GM20000 (cell line): ENCODE measurements at regions not wholly inside any gene's neighbourhood (a gene's known extent, or its start where the extent isn't known, plus 50 kb on each side); places are given as distances from the start of the nearest gene placed in this dataset.
A peak's percentile ranks its signal among the peaks of the same experiment; 100 is the strongest.

Experiments
- DNase-seq: peaks from one replicate; pipeline ENCODE4 v3.0.0; 2012; ENCODE audit warnings: low spot score
- CTCF ChIP-seq: IDR thresholded peaks from 2 replicates; pipeline ENCODE4 v1.5.1; 2012; ENCODE audit warnings: mild to moderate bottlenecking, control low read depth; ENCODE audit errors: extremely low read depth, missing control alignments

GRCh38 chr14:62081012-62081612 lies 318.9 kb downstream of the SNAPC1 start:
- peak; percentile 73 for DNase-seq
- TF ChIP-seq CTCF = no peak

GRCh38 chr14:62081951-62082350 lies 319.7 kb downstream of the SNAPC1 start:
- DNase-seq = no peak

GRCh38 chr14:62082779-62083178 lies 320.6 kb downstream of the SNAPC1 start:
- no peak for TF ChIP-seq CTCF
- DNase-seq = no peak

More at GRCh38 chr14:62081951-62082350, 319.7 kb downstream of the SNAPC1 start:
- no peak for TF ChIP-seq CTCF

GRCh38 chr14:62084020-62084419 lies 321.8 kb downstream of the SNAPC1 start:
- no peak for TF ChIP-seq CTCF
- DNase-seq = no peak

- DNase-seq = no peak
- no peak for TF ChIP-seq CTCF
These were observed 325.0 kb downstream of the SNAPC1 start for GRCh38 chr14:62087191-62087590.

GRCh38 chr14:62093736-62094135 lies 331.5 kb downstream of the SNAPC1 start:
- no peak for TF ChIP-seq CTCF
- no peak for DNase-seq

GRCh38 chr14:62097072-62097471 lies 334.9 kb downstream of the SNAPC1 start:
- DNase-seq = no peak
- TF ChIP-seq CTCF = no peak
